PC-3 (cell line): ENCODE measurements at regions not wholly inside any gene's neighbourhood (a gene's known extent, or its start where the extent isn't known, plus 50 kb on each side); places are given as distances from the start of the nearest gene placed in this dataset.
A peak's percentile ranks its signal among the peaks of the same experiment; 100 is the strongest.

Source experiments
- ATAC-seq: fragments of 200-7000 bp; cut with Tn5 transposase; 2 replicates; pipeline ENCODE4 v1.9.1; 2020; ENCODE audit warnings: mild to moderate bottlenecking, moderate library complexity
- BruUV-seq: library from RNA; stranded (reverse); fragments of 400-500 nt; replicated peaks from 2 replicates; lab custom pipeline; 2021; lab: Mats Ljungman, UMichigan
- CTCF ChIA-PET: fragments of 300-600 bp; sonication (Branson Sonifier 250); formaldehyde crosslinking; loops from one replicate; lab custom pipeline; 2022; ENCODE audit warnings: antibody characterized with exemption; lab: Charles Lee
- POLR2A ChIA-PET: fragments of 300-600 bp; sonication (Branson Sonifier 250); formaldehyde crosslinking; loops from one replicate; lab custom pipeline; 2022; ENCODE audit warnings: antibody characterized with exemption; ENCODE audit not compliant: unreplicated experiment; lab: Charles Lee
- DNase-seq: peaks from one replicate; pipeline ENCODE4 v3.0.0-alpha.2; 2015
- H2AFZ ChIP-seq: fragments of 300-600 bp; sonication (generic); 2 replicates; pipeline ENCODE4 v1.6.0; 2016; ENCODE audit warnings: antibody characterized with exemption, low read length
- H3F3A ChIP-seq: fragments of 300-600 bp; sonication (generic); one replicate; pipeline ENCODE4 v1.6.0; 2017; ENCODE audit warnings: antibody characterized with exemption, low read length, control low read depth, mild to moderate bottlenecking; ENCODE audit not compliant: unreplicated experiment
- H3K27ac ChIP-seq: fragments of 300-600 bp; sonication (generic); 2 replicates; pipeline ENCODE4 v1.5.1; 2016; ENCODE audit warnings: mild to moderate bottlenecking, low read length
- H3K27me3 ChIP-seq: fragments of 300-600 bp; sonication (generic); 2 replicates; pipeline ENCODE4 v1.6.1; 2016; ENCODE audit warnings: low read length, mixed read lengths
- H3K36me3 ChIP-seq: fragments of 300-600 bp; sonication (generic); 2 replicates; pipeline ENCODE4 v1.6.1; 2016; ENCODE audit warnings: low read depth, mixed run types, low read length, mixed read lengths
- H3K4me1 ChIP-seq: fragments of 300-600 bp; sonication (generic); 2 replicates; pipeline ENCODE4 v1.5.1; 2016; ENCODE audit warnings: low read length; ENCODE audit not compliant: insufficient read depth
- H3K4me2 ChIP-seq: fragments of 300-600 bp; sonication (generic); 2 replicates; pipeline ENCODE4 v1.6.0; 2016; ENCODE audit warnings: low read length
- H3K4me3 ChIP-seq: fragments of 300-600 bp; sonication (generic); 2 replicates; pipeline ENCODE4 v1.5.1; 2016; ENCODE audit warnings: mild to moderate bottlenecking, low read length, mixed read lengths
- H3K79me2 ChIP-seq: fragments of 300-600 bp; sonication (generic); 2 replicates; pipeline ENCODE4 v1.6.1; 2017; ENCODE audit warnings: low read length, mixed read lengths
- H3K9ac ChIP-seq: fragments of 300-600 bp; sonication (generic); 2 replicates; pipeline ENCODE4 v1.6.0; 2016; ENCODE audit warnings: mild to moderate bottlenecking, low read length
- H3K9me2 ChIP-seq: fragments of 300-600 bp; sonication (generic); replicated peaks from 2 replicates; pipeline ENCODE4 v1.6.1; 2016; ENCODE audit warnings: mixed run types, low read length, mixed read lengths
- H3K9me3 ChIP-seq: fragments of 300-600 bp; sonication (generic); 2 replicates; pipeline ENCODE4 v1.6.1; 2016; ENCODE audit warnings: low read length, mixed read lengths
- H4K20me1 ChIP-seq: fragments of 300-600 bp; sonication (generic); 2 replicates; pipeline ENCODE4 v1.6.1; 2016; ENCODE audit warnings: low read length, mixed read lengths
- CTCF ChIP-seq: fragments of 300-600 bp; sonication (generic); conservative IDR thresholded peaks from 2 replicates; pipeline ENCODE4 v1.5.1; 2017; ENCODE audit warnings: antibody characterized with exemption, low read depth, mild to moderate bottlenecking, low read length
- EZH2 ChIP-seq: fragments of 300-600 bp; sonication (generic); IDR thresholded peaks from one replicate; pipeline ENCODE4 v1.6.1; 2017; ENCODE audit warnings: antibody characterized with exemption, mild to moderate bottlenecking, low read length; ENCODE audit not compliant: unreplicated experiment
- EZH2phosphoT487 ChIP-seq: fragments of 300-600 bp; sonication (generic); IDR thresholded peaks from 2 replicates; pipeline ENCODE4 v1.6.1; 2018; ENCODE audit warnings: mild to moderate bottlenecking, antibody characterized with exemption, low read length, borderline replicate concordance
- intact Hi-C: fragments of 100-400 bp; cut with micrococcal nuclease; formaldehyde crosslinking; loops from 2 replicates; pipeline ENCODE4 v1.9.0; 2023

DNA sequence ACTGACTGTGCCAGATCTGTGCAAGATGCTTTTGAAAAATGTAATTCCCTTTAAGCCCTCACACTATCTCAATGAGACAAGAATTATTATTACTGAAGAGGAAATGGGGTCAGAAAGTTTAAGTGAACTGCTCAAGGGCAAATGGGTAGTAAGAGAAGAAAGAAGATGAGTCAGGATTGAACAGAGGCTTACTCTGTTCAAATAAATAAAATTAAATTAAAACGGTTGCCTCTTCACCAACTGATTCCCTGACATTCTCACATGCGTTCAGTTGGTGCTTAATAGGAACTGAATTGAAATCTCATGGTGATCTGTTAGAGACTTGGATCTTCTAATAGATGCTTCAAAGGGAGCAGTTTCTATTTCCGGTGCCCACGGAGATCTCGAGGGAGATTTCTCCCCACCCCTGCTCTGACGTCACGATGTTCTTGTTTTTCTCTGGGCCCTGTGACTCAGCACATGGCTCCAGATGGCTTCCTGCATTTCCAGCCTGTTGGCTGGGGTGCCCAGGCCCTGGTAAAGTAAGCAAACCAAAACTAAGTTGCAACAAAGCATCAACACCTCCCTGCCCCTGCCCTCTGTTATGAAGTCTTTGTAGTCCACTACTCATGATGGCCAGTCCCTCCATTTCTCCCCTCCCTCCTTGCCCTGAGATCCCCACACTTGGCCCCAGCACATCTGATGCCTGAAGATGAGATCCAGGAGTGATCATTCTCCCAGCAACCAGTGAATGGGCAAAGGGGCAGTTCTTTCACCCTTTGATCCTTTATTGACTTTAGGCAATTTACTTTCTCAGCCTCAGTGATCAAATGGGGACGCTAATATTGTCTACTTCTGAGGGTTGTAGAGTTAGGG, 106.1 kb upstream of the CPEB4 start:
- intact Hi-C loops, result no loop called here
- Histone ChIP-seq H3K9me2 (no peaks in the 10 kb centered on the region), H3K79me2 (no peaks in the 10 kb centered on the region), H3K4me3 (0 out of 2 replicates have a peak overlapping the region, but pooled peaks have one; percentile 3), H3K4me2 (peak overlapping the region; percentile 56), H3K27me3 (no peaks in the 10 kb centered on the region), H2AFZ (peak overlapping the region; percentile 76), H3K9me3 (no peaks in the 10 kb centered on the region), H3K4me1 (peaks cover 26% of the 10 kb centered on the region), H3K36me3 (no peaks in the 10 kb centered on the region), H3K27ac (peak overlapping the region; percentile 76), H4K20me1 (no peaks in the 10 kb centered on the region), H3F3A (peaks cover 3% of the 10 kb centered on the region), H3K9ac (peak overlapping the region; percentile 45)
- no TSS peak for BruUV-seq
- no peak for TF ChIP-seq CTCF
- no peak for TF ChIP-seq EZH2
- TF ChIP-seq EZH2phosphoT487, result no peak
- ChIA-PET POLR2A (no interaction called here), CTCF (no interaction called here)
- DNase-seq (peak; percentile 75), ATAC-seq (peak; percentile 79)

- CTCF ChIA-PET, result no interaction called here
- H3K9me3 ChIP-seq, result no peaks in the 10 kb centered on the region
- intact Hi-C loops, result no loop called here
- peak overlapping the region; percentile 76 for H2AFZ ChIP-seq
- no peak for TF ChIP-seq EZH2phosphoT487
- TF ChIP-seq CTCF, result no peak
- no peak for TF ChIP-seq EZH2
- H3K27me3 ChIP-seq, result no peaks in the 10 kb centered on the region
- H3K4me1 ChIP-seq, result peaks cover 26% of the 10 kb centered on the region
- peak overlapping the region; percentile 45 for H3K9ac ChIP-seq
- no TSS peak for BruUV-seq
- ATAC-seq (no peak), DNase-seq (no peak)
- no peak overlapping the region for H3K4me3 ChIP-seq
- POLR2A ChIA-PET, result no interaction called here
- H3K4me2 ChIP-seq, result peak overlapping the region; percentile 56
- no peaks in the 10 kb centered on the region for H4K20me1 ChIP-seq
- no peaks in the 10 kb centered on the region for H3K9me2 ChIP-seq
- no peaks in the 10 kb centered on the region for H3K79me2 ChIP-seq
- H3F3A ChIP-seq, result peaks cover 3% of the 10 kb centered on the region
- H3K27ac ChIP-seq, result peak overlapping the region; percentile 76
- no peaks in the 10 kb centered on the region for H3K36me3 ChIP-seq
These were observed 105.5 kb upstream of the CPEB4 start for GRCh38 chr5:173782671-173783101.

DNA sequence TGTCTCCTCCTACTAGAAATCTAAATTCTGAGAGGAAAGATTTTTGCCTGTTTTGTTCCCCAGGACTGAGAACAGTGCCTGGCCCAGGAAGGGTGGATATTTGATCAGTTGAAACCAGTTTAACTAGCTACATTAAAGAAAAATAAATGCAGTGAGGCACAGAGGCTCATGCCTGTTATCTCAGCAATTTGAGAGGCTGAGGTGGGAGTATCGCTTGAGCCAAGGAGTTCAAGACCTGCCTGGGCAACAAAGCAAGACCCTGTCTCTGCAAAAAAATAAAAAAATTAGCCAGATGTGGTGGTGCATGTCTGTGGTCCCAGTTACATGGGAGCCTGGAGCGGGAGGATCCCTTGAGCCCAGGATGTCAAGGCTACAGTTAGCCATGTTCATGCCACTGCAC, 104.8 kb upstream of the CPEB4 start:
- no peak overlapping the region for H3K27ac ChIP-seq
- no TSS peak for BruUV-seq

More for the DNA sequence above, 104.8 kb upstream of the CPEB4 start:
- H3K27me3 ChIP-seq, result no peaks in the 10 kb centered on the region
- H3K36me3 ChIP-seq, result no peaks in the 10 kb centered on the region
- ChIA-PET CTCF (no interaction called here), POLR2A (no interaction called here)
- no peak overlapping the region for H3K4me2 ChIP-seq
- H3K4me3 ChIP-seq, result no peak overlapping the region
- TF ChIP-seq EZH2 (no peak), EZH2phosphoT487 (no peak), CTCF (no peak)
- no peaks in the 10 kb centered on the region for H3K79me2 ChIP-seq
- DNase-seq (no peak), ATAC-seq (no peak)
- H4K20me1 ChIP-seq, result no peaks in the 10 kb centered on the region
- H3K9me2 ChIP-seq, result no peaks in the 10 kb centered on the region
- no peak overlapping the region for H2AFZ ChIP-seq
- intact Hi-C loops, result no loop called here
- H3K9me3 ChIP-seq, result no peaks in the 10 kb centered on the region
- peaks cover 3% of the 10 kb centered on the region for H3F3A ChIP-seq
- no peak overlapping the region for H3K9ac ChIP-seq
- H3K4me1 ChIP-seq, result peaks cover 28% of the 10 kb centered on the region
